Suprapubic skin (tissue), 4 donors: ENCODE measurements at regions not wholly inside any gene's neighbourhood (a gene's known extent, or its start where the extent isn't known, plus 50 kb on each side); places are given as distances from the start of the nearest gene placed in this dataset.

ENCODE experiments used
- DNase-seq, 2 donors: peaks; one replicate each; pipeline ENCODE4 v3.0.0-alpha.2; 2019; ENCODE audit warnings: low spot score in 2 of 2
- H3K27ac ChIP-seq: fragments of 200-600 bp; sonication (generic); one replicate; pipeline ENCODE4 v1.5.1; 2019
- H3K27me3 ChIP-seq: fragments of 200-600 bp; sonication (generic); one replicate; pipeline ENCODE4 v1.5.1; 2019
- H3K36me3 ChIP-seq: fragments of 200-600 bp; sonication (generic); one replicate; pipeline ENCODE4 v1.5.1; 2019
- H3K4me1 ChIP-seq: fragments of 200-600 bp; sonication (generic); one replicate; pipeline ENCODE4 v1.5.1; 2019
- H3K4me3 ChIP-seq: fragments of 200-600 bp; sonication (generic); one replicate; pipeline ENCODE4 v1.5.1; 2019; ENCODE audit warnings: mild to moderate bottlenecking
- H3K9me3 ChIP-seq: fragments of 200-600 bp; sonication (generic); one replicate; pipeline ENCODE4 v1.5.1; 2019
- CTCF ChIP-seq, 2 donors: fragments of 200-600 bp in 1 of 2; fragments of 450-650 bp in 1 of 2; sonication (generic) in 1 of 2; IDR thresholded peaks; one replicate each; pipeline ENCODE4 v1.5.1; 2016 to 2019; ENCODE audit warnings: antibody characterized with exemption in 2 of 2, mild to moderate bottlenecking in 1 of 2, moderate library complexity in 1 of 2
- EP300 ChIP-seq: sonication (generic); formaldehyde crosslinking; IDR thresholded peaks from one replicate; pipeline ENCODE4 v1.6.1; 2017; ENCODE audit warnings: antibody characterized with exemption
- POLR2A ChIP-seq, 2 donors: fragments of 450-650 bp; IDR thresholded peaks; one replicate each; pipeline ENCODE4 v1.6.1; 2017; ENCODE audit warnings: antibody characterized with exemption in 2 of 2, mild to moderate bottlenecking in 2 of 2, moderate library complexity in 2 of 2
- POLR2AphosphoS5 ChIP-seq, 3 donors: sonication (generic); formaldehyde crosslinking; IDR thresholded peaks; one replicate each; pipeline ENCODE4 v1.6.1; 2017; ENCODE audit warnings: antibody characterized with exemption in 3 of 3
- WGBS: methylation state at CpG from one replicate; pipeline ENCODE4 v1.1.5; 2018; 5-methylcytosine and 5-hydroxymethylcytosine counted together

GRCh38 chr10:88216976-88217375 is 353.6 kb downstream of the PTEN start:
- no peaks in the 10 kb centered on the region for H3K4me1 ChIP-seq
- H3K9me3 ChIP-seq = no peaks in the 10 kb centered on the region
- no peak overlapping the region for H3K4me3 ChIP-seq
- TF ChIP-seq CTCF (IDR thresholded peaks at IDR 0.05) (no peak), EP300 (no peak), POLR2AphosphoS5 (IDR thresholded peaks at IDR 0.05) (no peak), POLR2A (IDR thresholded peaks at IDR 0.05) (no peak)
- DNase-seq = no peak
- WGBS = 92% methylated on average over 3 of the region's 3 CpGs
- no peaks in the 10 kb centered on the region for H3K27me3 ChIP-seq
- no peak overlapping the region for H3K27ac ChIP-seq
- no peaks in the 10 kb centered on the region for H3K36me3 ChIP-seq

DNA sequence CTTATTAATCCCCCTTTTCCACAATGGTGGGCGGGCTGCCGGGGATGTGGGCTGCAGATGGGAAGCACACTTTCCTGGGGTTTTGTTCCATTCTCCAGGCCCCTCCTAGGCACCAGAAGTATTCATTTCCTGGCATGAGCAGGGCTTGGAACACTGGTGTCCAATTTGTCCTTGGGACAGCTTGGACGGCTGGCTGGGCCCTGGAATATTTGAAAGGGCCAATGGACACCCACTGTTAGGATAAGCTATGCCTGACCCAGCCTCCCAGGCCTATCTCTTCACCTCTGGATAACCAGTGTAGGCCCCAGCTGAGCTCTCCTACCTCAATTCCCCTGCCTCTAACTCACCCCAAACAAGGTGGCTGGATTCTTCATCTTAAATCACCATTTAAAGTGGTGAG is 354.9 kb downstream of the PTEN start:
- WGBS = 75% methylated on average over 3 of the region's 3 CpGs
- Histone ChIP-seq H3K4me1 (peaks cover 7% of the 10 kb centered on the region), H3K4me3 (no peak overlapping the region), H3K36me3 (no peaks in the 10 kb centered on the region), H3K27ac (no peak overlapping the region), H3K27me3 (no peaks in the 10 kb centered on the region), H3K9me3 (no peaks in the 10 kb centered on the region)
- TF ChIP-seq EP300 = no peak
- no peak for TF ChIP-seq POLR2AphosphoS5 (IDR thresholded peaks at IDR 0.05)
- no peak for TF ChIP-seq CTCF (IDR thresholded peaks at IDR 0.05)
- no peak for TF ChIP-seq POLR2A (IDR thresholded peaks at IDR 0.05)
- no peak for DNase-seq

GRCh38 chr10:88219753-88220152 is 356.3 kb downstream of the PTEN start:
- Histone ChIP-seq H3K4me1 (peaks cover 7% of the 10 kb centered on the region), H3K36me3 (no peaks in the 10 kb centered on the region), H3K4me3 (no peak overlapping the region), H3K27ac (no peak overlapping the region), H3K9me3 (no peaks in the 10 kb centered on the region), H3K27me3 (no peaks in the 10 kb centered on the region)
- DNase-seq = no peak
- WGBS = 80% methylated on average over 2 of the region's 2 CpGs
- TF ChIP-seq POLR2AphosphoS5 (IDR thresholded peaks at IDR 0.05) (no peak), CTCF (IDR thresholded peaks at IDR 0.05) (no peak), POLR2A (IDR thresholded peaks at IDR 0.05) (no peak), EP300 (no peak)

- DNase-seq = no peak
- peaks cover 7% of the 10 kb centered on the region for H3K4me1 ChIP-seq
- H3K27ac ChIP-seq = no peak overlapping the region
- H3K36me3 ChIP-seq = no peaks in the 10 kb centered on the region
- H3K4me3 ChIP-seq = no peak overlapping the region
- no peaks in the 10 kb centered on the region for H3K9me3 ChIP-seq
- TF ChIP-seq POLR2A (IDR thresholded peaks at IDR 0.05) (no peak), EP300 (no peak), CTCF (IDR thresholded peaks at IDR 0.05) (no peak), POLR2AphosphoS5 (IDR thresholded peaks at IDR 0.05) (no peak)
- H3K27me3 ChIP-seq = no peaks in the 10 kb centered on the region
- 68% methylated on average over 6 of the region's 6 CpGs for WGBS
These were observed 357.9 kb downstream of the PTEN start for GRCh38 chr10:88221010-88221973.

DNA sequence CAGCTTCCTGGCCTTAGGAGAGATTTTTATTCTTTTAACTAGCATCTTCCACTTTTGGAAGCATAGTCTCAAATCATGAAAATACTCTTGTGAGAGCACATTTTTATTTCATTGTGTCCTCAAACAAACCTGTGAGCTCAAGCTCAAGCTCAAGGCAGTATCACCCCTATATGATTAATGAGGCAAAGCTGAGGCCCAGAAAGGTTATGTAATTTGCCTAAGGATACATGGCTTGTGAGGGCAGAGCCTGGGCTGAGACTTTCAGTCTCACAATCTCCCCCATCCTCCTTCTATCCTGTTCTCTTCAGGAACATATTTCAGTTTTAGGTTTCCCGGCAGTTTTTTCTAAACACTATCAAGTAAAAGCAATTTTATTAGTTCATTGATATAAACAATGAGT is 359.5 kb downstream of the PTEN start:
- DNase-seq = no peak
- H3K27me3 ChIP-seq = no peaks in the 10 kb centered on the region
- H3K9me3 ChIP-seq = no peaks in the 10 kb centered on the region
- no peak overlapping the region for H3K4me3 ChIP-seq
- peaks cover 18% of the 10 kb centered on the region for H3K4me1 ChIP-seq
- no peaks in the 10 kb centered on the region for H3K36me3 ChIP-seq
- TF ChIP-seq POLR2AphosphoS5 (IDR thresholded peaks at IDR 0.05) = no peak
- no peak for TF ChIP-seq POLR2A (IDR thresholded peaks at IDR 0.05)
- no peak for TF ChIP-seq CTCF (IDR thresholded peaks at IDR 0.05)
- TF ChIP-seq EP300 = no peak
- H3K27ac ChIP-seq = no peak overlapping the region
- WGBS = 57% methylated on average over 1 of the region's 1 CpG
